Cardiac fibroblast (primary cell): ENCODE measurements at regions not wholly inside any gene's neighbourhood (a gene's known extent, or its start where the extent isn't known, plus 50 kb on each side); places are given as distances from the start of the nearest gene placed in this dataset.

Source experiments
- DNase-seq, 2 donors: peaks; one replicate each; pipeline versions ENCODE4 v3.0.0 to v3.0.0-alpha.2; 2010; ENCODE audit warnings: low read depth in 2 of 2
- H3K4me3 ChIP-seq, 2 donors: replicated peaks in 1 of 2; 1 replicate in 1 of 2; 2 replicates in 1 of 2; pipeline ENCODE4 v1.5.1; 2011; ENCODE audit warnings: low read depth in 2 of 2, low read length in 2 of 2, mild to moderate bottlenecking in 2 of 2, moderate library complexity in 1 of 2
- CTCF ChIP-seq: IDR thresholded peaks from one replicate; pipeline ENCODE4 v1.5.1; 2011; ENCODE audit warnings: low read depth, mild to moderate bottlenecking, low read length, inconsistent platforms

- H3K4me3 ChIP-seq = no peak overlapping the region
- no peak for TF ChIP-seq CTCF
- no peak for DNase-seq
Observed at GRCh38 chr5:163619273-163619934, 114.0 kb downstream of the MAT2B start.

GRCh38 chr5:163619951-163620350 lies 114.5 kb downstream of the MAT2B start:
- no peak for TF ChIP-seq CTCF
- DNase-seq = no peak
- no peak overlapping the region for H3K4me3 ChIP-seq

GRCh38 chr5:163622799-163623198 lies 117.4 kb downstream of the MAT2B start:
- no peak for DNase-seq
- H3K4me3 ChIP-seq = no peak overlapping the region
- no peak for TF ChIP-seq CTCF

GRCh38 chr5:163623524-163623923 lies 118.1 kb downstream of the MAT2B start:
- no peak for TF ChIP-seq CTCF
- no peak overlapping the region for H3K4me3 ChIP-seq
- no peak for DNase-seq

- no peak overlapping the region for H3K4me3 ChIP-seq
- DNase-seq = no peak
- TF ChIP-seq CTCF = no peak
Observed at GRCh38 chr5:163623986-163624385, 118.6 kb downstream of the MAT2B start.

GRCh38 chr5:163624431-163624830 lies 119.0 kb downstream of the MAT2B start:
- no peak for DNase-seq
- no peak for TF ChIP-seq CTCF
- H3K4me3 ChIP-seq = no peak overlapping the region

- DNase-seq = no peak
- H3K4me3 ChIP-seq = no peak overlapping the region
- no peak for TF ChIP-seq CTCF
Observed at GRCh38 chr5:163626904-163627434, 121.5 kb downstream of the MAT2B start.
